ENCODE measurements at regions not wholly inside any gene's neighbourhood (a gene's known extent, or its start where the extent isn't known, plus 50 kb on each side); places are given as distances from the start of the nearest gene placed in this dataset.

DNA sequence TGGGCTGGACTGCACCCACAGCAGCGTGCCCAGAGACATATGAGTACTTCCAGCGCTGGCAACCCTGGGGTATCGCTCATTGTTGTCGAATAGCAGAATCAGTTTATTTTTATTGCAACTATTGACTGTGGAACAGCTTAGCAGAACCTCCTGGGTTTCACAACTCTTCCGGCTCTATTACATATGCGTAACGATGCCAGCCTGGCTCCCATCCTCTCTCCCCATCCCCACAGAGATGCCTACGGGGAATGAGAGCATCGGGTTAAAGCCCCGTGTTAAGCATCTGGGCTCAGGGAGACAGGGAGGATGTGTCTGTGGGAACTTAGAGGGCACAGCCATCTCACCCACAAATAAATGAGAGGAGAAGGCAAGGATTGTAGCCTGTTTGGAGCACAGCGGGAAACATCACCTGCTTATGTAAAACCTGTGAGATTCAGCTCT is 76.6 kb upstream of the DLG1 start:
- no peak overlapping the region for H2BK120ac ChIP-seq (ENCODE audit: low read depth, low read length, poor library complexity, severe bottlenecking)
- no peak overlapping the region for H3K27ac ChIP-seq (ENCODE audit: insufficient read length, low read depth, low read length)
- TF ChIP-seq, protein P1, sequence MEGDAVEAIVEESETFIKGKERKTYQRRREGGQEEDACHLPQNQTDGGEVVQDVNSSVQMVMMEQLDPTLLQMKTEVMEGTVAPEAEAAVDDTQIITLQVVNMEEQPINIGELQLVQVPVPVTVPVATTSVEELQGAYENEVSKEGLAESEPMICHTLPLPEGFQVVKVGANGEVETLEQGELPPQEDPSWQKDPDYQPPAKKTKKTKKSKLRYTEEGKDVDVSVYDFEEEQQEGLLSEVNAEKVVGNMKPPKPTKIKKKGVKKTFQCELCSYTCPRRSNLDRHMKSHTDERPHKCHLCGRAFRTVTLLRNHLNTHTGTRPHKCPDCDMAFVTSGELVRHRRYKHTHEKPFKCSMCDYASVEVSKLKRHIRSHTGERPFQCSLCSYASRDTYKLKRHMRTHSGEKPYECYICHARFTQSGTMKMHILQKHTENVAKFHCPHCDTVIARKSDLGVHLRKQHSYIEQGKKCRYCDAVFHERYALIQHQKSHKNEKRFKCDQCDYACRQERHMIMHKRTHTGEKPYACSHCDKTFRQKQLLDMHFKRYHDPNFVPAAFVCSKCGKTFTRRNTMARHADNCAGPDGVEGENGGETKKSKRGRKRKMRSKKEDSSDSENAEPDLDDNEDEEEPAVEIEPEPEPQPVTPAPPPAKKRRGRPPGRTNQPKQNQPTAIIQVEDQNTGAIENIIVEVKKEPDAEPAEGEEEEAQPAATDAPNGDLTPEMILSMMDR (conservative IDR thresholded peaks at IDR 0.05), result no peak
- H3K4me1 ChIP-seq (ENCODE audit: insufficient read depth, low read length), result 0 out of 2 replicates have a peak, but pooled peaks cover 2% of the 10 kb centered on the region
- no peaks in the 10 kb centered on the region for H3K79me1 ChIP-seq (ENCODE audit: insufficient read depth, low read depth, low read length, poor library complexity, severe bottlenecking)
- Mint-ChIP-seq H3K4me1 (peaks cover 10 to 33% of the 10 kb centered on the region in 2 experiments), H3K9me3 (no peaks in the 10 kb centered on the region), H3K4me3 (no peak overlapping the region), H3K27me3 (ENCODE audit: low read depth) (no peaks in the 10 kb centered on the region; the same call in 1 of the 2 replicates), H3K36me3 (ENCODE audit: insufficient read depth in 1 of 3, low read depth in 3 of 3) (no peaks in the 10 kb centered on the region), H3K27ac (no peak overlapping the region)
- WGBS (ENCODE audit: extremely low coverage, insufficient read length, low lambda C conversion rate), result no CpG with 5 or more reads among the region's 11 CpGs
- H3K23me2 ChIP-seq (ENCODE audit: insufficient read length, low read depth, low read length, poor library complexity, severe bottlenecking), result no peaks in the 10 kb centered on the region
- H3K56ac ChIP-seq (ENCODE audit: insufficient read length, low read depth, low read length), result no peak overlapping the region
- H4K20me1 ChIP-seq (ENCODE audit: control insufficient read depth, insufficient read depth, insufficient read length), result no peaks in the 10 kb centered on the region
- H3K23ac ChIP-seq (ENCODE audit: insufficient read length, low read depth, low read length), result no peak overlapping the region
- no peak overlapping the region for H2BK12ac ChIP-seq (ENCODE audit: insufficient read length, low read depth, low read length)
- no peak overlapping the region for H3K14ac ChIP-seq (ENCODE audit: insufficient read depth, low read length)
- no peak overlapping the region for H2BK20ac ChIP-seq (ENCODE audit: low read depth, low read length, poor library complexity, severe bottlenecking)
- H3K9me3 ChIP-seq (ENCODE audit: control insufficient read depth, low read depth, low read length), result no peaks in the 10 kb centered on the region
- H2AFZ ChIP-seq (ENCODE audit: low read length), result no peak overlapping the region
- no peak overlapping the region for H3T11ph ChIP-seq (ENCODE audit: low read length)
- H4K8ac ChIP-seq (replicated peaks; ENCODE audit: insufficient read length, low read depth, low read length), result no peak overlapping the region
- H4K91ac ChIP-seq (ENCODE audit: insufficient read length, low read depth, low read length), result no peak overlapping the region
- DNase-seq, result no peak
- no peaks in the 10 kb centered on the region for H3K79me2 ChIP-seq (ENCODE audit: insufficient read depth, low read length)
- H2AK5ac ChIP-seq (ENCODE audit: insufficient read length, low read length), result no peak overlapping the region
- H3K9ac ChIP-seq (ENCODE audit: extremely low read depth, insufficient read length, low read length), result no peak overlapping the region
- no peaks in the 10 kb centered on the region for H3K27me3 ChIP-seq (ENCODE audit: insufficient read depth, low read length)
- no peak overlapping the region for H3K4ac ChIP-seq (ENCODE audit: low read depth, low read length)
- no peak overlapping the region for H4K5ac ChIP-seq (ENCODE audit: insufficient read length, low read depth, low read length)
- no peak overlapping the region for H3K4me2 ChIP-seq (ENCODE audit: insufficient read depth, insufficient read length, low read length)
- no peak overlapping the region for H2BK15ac ChIP-seq (ENCODE audit: low read depth, low read length)
- no peak overlapping the region for H2BK5ac ChIP-seq (ENCODE audit: insufficient read length, low read length)
- H3K18ac ChIP-seq (ENCODE audit: insufficient read length, low read depth, low read length), result no peak overlapping the region

Measured in H9 (cell line).